GM12878 (cell line): ENCODE measurements at regions not wholly inside any gene's neighbourhood (a gene's known extent, or its start where the extent isn't known, plus 50 kb on each side); places are given as distances from the start of the nearest gene placed in this dataset.

ENCODE experiments used
- CTCF ChIP-seq, 3 experiments: IDR thresholded peaks in 2 of 3; conservative IDR thresholded peaks in 1 of 3; 2 replicates each; pipeline ENCODE4 v1.5.1; 2011; ENCODE audit warnings: low read depth in 3 of 3, low read length in 3 of 3, mild to moderate bottlenecking in 3 of 3, control low read depth in 2 of 3, moderate library complexity in 2 of 3, inconsistent platforms in 1 of 3, mixed read lengths in 1 of 3; ENCODE audit not compliant: control insufficient read depth in 2 of 3, insufficient read depth in 1 of 3; ENCODE audit errors: extremely low read depth in 1 of 3
- FOS ChIP-seq: IDR thresholded peaks from 3 replicates; pipeline ENCODE4 v1.6.1; 2011; ENCODE audit warnings: borderline replicate concordance; ENCODE audit not compliant: insufficient read length; ENCODE audit errors: extremely low read depth
- MYC ChIP-seq: IDR thresholded peaks from 2 replicates; pipeline ENCODE4 v1.6.1; 2011; ENCODE audit warnings: mild to moderate bottlenecking, low read length, moderate library complexity, inconsistent platforms; ENCODE audit not compliant: insufficient read depth, insufficient replicate concordance, insufficient read length, severe bottlenecking
- NR2C2 ChIP-seq: IDR thresholded peaks from 2 replicates; pipeline ENCODE4 v1.6.1; 2011; ENCODE audit warnings: borderline replicate concordance, low read depth; ENCODE audit not compliant: control insufficient read depth, insufficient read length
- POLR2A ChIP-seq: IDR thresholded peaks from 2 replicates; pipeline ENCODE4 v1.6.1; 2011; ENCODE audit warnings: low read depth, mild to moderate bottlenecking, low read length
- POLR2AphosphoS5 ChIP-seq: IDR thresholded peaks from 2 replicates; pipeline ENCODE4 v1.6.1; 2011; ENCODE audit warnings: mild to moderate bottlenecking, low read length, inconsistent platforms
- TAF1 ChIP-seq: IDR thresholded peaks from 2 replicates; pipeline ENCODE4 v1.6.1; 2011; ENCODE audit warnings: mild to moderate bottlenecking, low read depth, low read length, borderline replicate concordance
- TF ChIP-seq, protein P1 (sequence below): IDR thresholded peaks from 2 replicates; pipeline ENCODE4 v1.6.1; 2012; ENCODE audit warnings: mild to moderate bottlenecking, low read depth, low read length

DNA sequence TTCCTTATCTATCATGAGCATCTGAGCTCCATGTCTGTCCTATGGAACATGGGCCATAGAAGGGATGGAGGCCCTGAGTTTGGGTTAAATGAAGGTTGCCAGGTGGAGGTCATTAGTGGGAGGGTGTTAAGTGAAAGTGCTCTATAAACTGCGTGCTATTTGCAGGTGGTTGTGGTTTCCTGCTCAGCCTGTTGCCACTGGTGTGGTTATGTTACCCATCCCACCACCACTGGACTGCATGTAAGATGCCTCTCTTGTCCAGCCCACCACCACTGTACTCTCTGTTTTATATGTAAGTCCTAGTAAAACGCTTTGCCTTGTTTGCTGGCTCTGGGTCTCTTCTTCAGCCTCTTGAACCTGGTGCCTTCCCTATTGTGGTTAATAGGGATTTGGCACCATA lies 711.2 kb downstream of the SORCS3 start:
- TF ChIP-seq TAF1, result no peak
- TF ChIP-seq CTCF (IDR thresholded peaks at IDR 0.05 in 2 of 3, conservative IDR thresholded peaks at IDR 0.05 in 1 of 3; ENCODE audit: control insufficient read depth in 2 of 3, extremely low read depth in 1 of 3, insufficient read depth in 1 of 3, low read depth in 3 of 3, low read length in 3 of 3), result no peak
- no peak for TF ChIP-seq FOS
- TF ChIP-seq NR2C2, result no peak
- TF ChIP-seq, protein P1, sequence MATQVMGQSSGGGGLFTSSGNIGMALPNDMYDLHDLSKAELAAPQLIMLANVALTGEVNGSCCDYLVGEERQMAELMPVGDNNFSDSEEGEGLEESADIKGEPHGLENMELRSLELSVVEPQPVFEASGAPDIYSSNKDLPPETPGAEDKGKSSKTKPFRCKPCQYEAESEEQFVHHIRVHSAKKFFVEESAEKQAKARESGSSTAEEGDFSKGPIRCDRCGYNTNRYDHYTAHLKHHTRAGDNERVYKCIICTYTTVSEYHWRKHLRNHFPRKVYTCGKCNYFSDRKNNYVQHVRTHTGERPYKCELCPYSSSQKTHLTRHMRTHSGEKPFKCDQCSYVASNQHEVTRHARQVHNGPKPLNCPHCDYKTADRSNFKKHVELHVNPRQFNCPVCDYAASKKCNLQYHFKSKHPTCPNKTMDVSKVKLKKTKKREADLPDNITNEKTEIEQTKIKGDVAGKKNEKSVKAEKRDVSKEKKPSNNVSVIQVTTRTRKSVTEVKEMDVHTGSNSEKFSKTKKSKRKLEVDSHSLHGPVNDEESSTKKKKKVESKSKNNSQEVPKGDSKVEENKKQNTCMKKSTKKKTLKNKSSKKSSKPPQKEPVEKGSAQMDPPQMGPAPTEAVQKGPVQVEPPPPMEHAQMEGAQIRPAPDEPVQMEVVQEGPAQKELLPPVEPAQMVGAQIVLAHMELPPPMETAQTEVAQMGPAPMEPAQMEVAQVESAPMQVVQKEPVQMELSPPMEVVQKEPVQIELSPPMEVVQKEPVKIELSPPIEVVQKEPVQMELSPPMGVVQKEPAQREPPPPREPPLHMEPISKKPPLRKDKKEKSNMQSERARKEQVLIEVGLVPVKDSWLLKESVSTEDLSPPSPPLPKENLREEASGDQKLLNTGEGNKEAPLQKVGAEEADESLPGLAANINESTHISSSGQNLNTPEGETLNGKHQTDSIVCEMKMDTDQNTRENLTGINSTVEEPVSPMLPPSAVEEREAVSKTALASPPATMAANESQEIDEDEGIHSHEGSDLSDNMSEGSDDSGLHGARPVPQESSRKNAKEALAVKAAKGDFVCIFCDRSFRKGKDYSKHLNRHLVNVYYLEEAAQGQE, result no peak
- no peak for TF ChIP-seq MYC
- no peak for TF ChIP-seq POLR2AphosphoS5
- TF ChIP-seq POLR2A, result no peak
